Hepatocyte (in vitro differentiated cells): ENCODE measurements at regions not wholly inside any gene's neighbourhood (a gene's known extent, or its start where the extent isn't known, plus 50 kb on each side); places are given as distances from the start of the nearest gene placed in this dataset.

ENCODE experiments used
- DNase-seq: peaks from one replicate; pipeline ENCODE4 v3.0.0-alpha.2; 2016; ENCODE audit warnings: low spot score
- H2AFZ ChIP-seq: fragments of 200-600 bp; sonication (generic); 2 replicates; pipeline ENCODE4 v1.6.0; 2016; ENCODE audit warnings: antibody characterized with exemption, mild to moderate bottlenecking
- H3K27ac ChIP-seq: fragments of 200-600 bp; sonication (generic); 2 replicates; pipeline ENCODE4 v1.5.1; 2016; ENCODE audit warnings: mild to moderate bottlenecking
- H3K27me3 ChIP-seq: fragments of 200-600 bp; sonication (generic); 2 replicates; pipeline ENCODE4 v1.6.1; 2016
- H3K36me3 ChIP-seq: fragments of 200-600 bp; sonication (generic); replicated peaks from 2 replicates; pipeline ENCODE4 v1.5.1; 2016; ENCODE audit warnings: low read depth; ENCODE audit not compliant: insufficient read depth
- H3K4me1 ChIP-seq: fragments of 200-600 bp; sonication (generic); 2 replicates; pipeline ENCODE4 v1.5.1; 2016; ENCODE audit warnings: mild to moderate bottlenecking, moderate library complexity; ENCODE audit not compliant: insufficient read depth
- H3K4me2 ChIP-seq: fragments of 200-600 bp; sonication (generic); 2 replicates; pipeline ENCODE4 v1.6.0; 2016
- H3K4me3 ChIP-seq: fragments of 200-600 bp; sonication (generic); 2 replicates; pipeline ENCODE4 v1.5.1; 2016; ENCODE audit warnings: mild to moderate bottlenecking
- H3K79me2 ChIP-seq: fragments of 200-600 bp; sonication (generic); 2 replicates; pipeline ENCODE4 v1.6.0; 2017; ENCODE audit warnings: mild to moderate bottlenecking
- H3K9me2 ChIP-seq: fragments of 200-600 bp; sonication (generic); replicated peaks from 2 replicates; pipeline ENCODE4 v1.6.0; 2017; ENCODE audit warnings: mild to moderate bottlenecking; ENCODE audit not compliant: insufficient read depth
- H3K9me3 ChIP-seq: fragments of 200-600 bp; sonication (generic); 2 replicates; pipeline ENCODE4 v1.5.1; 2016; ENCODE audit warnings: low read depth, mild to moderate bottlenecking
- H4K20me1 ChIP-seq: fragments of 200-600 bp; sonication (generic); 2 replicates; pipeline ENCODE4 v1.6.0; 2016; ENCODE audit warnings: mild to moderate bottlenecking; ENCODE audit not compliant: insufficient read depth, poor library complexity, severe bottlenecking
- CTCF ChIP-seq: fragments of 200-600 bp; sonication (generic); IDR thresholded peaks from 2 replicates; pipeline ENCODE4 v1.5.1; 2016; ENCODE audit warnings: antibody characterized with exemption, mild to moderate bottlenecking; ENCODE audit not compliant: poor library complexity
- EZH2 ChIP-seq: fragments of 200-600 bp; sonication (generic); IDR thresholded peaks from 2 replicates; pipeline ENCODE4 v1.6.1; 2016; ENCODE audit warnings: antibody characterized with exemption, mild to moderate bottlenecking, borderline replicate concordance
- EZH2phosphoT487 ChIP-seq: fragments of 200-600 bp; sonication (generic); IDR thresholded peaks from one replicate; pipeline ENCODE4 v1.6.1; 2018; ENCODE audit warnings: antibody characterized with exemption, mild to moderate bottlenecking, low read depth, moderate library complexity; ENCODE audit not compliant: unreplicated experiment, severe bottlenecking
- WGBS: methylation state at CpG from one replicate; pipeline ENCODE4 v1.1.6; 2016; ENCODE audit warnings: low lambda C conversion rate; ENCODE audit errors: missing lambda C conversion rate; 5-methylcytosine and 5-hydroxymethylcytosine counted together

DNA sequence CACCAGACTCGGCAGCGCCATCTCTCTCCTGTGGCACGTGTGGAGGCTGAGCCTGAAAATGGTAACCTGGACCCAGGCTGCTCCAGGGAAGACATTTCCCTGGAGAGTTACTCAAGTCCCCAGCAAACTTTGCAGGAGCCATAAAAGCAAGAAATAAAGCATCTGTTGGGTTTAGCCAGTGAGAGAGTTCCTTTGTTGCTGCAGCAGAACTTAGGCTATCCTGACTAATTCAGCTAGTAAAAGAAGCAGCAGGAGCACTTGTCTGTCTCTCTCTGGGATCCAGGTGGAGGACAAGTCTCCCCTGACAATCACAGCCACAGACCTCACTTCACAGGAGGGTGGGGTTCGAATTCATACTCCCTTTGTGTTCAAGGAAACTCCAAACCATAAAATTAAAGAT is 79.2 kb upstream of the DIO3 start:
- Histone ChIP-seq H3K79me2 (no peaks in the 10 kb centered on the region), H3K4me1 (peaks cover 20% of the 10 kb centered on the region), H3K4me2 (no peak overlapping the region), H3K36me3 (no peaks in the 10 kb centered on the region), H3K9me2 (no peaks in the 10 kb centered on the region), H2AFZ (no peak overlapping the region), H3K27me3 (no peaks in the 10 kb centered on the region), H4K20me1 (no peaks in the 10 kb centered on the region), H3K4me3 (no peak overlapping the region), H3K9me3 (no peaks in the 10 kb centered on the region), H3K27ac (no peak overlapping the region)
- TF ChIP-seq CTCF (no peak), EZH2phosphoT487 (no peak), EZH2 (no peak)
- no peak for DNase-seq
- 94% methylated on average over 4 of the region's 4 CpGs for WGBS

DNA sequence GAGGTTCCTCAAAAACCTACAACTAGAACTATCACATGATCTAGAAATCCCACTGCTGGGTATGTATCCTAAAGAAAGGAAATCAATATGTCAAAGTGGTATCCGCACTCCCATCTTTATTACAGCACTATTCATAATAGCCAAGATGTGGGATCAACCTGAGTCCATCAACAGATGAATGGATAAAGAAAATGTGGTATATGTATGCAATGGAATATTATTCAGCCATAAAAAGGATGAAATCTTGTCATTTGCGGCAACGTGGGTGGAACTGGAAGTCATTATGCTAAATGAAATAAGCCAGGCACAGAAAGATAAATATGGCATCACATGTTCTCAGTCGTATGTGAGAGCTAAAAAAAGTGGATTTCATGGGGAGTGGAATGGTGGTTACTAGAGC is 77.5 kb upstream of the DIO3 start:
- Histone ChIP-seq H4K20me1 (no peaks in the 10 kb centered on the region), H3K4me3 (no peak overlapping the region), H3K9me3 (no peaks in the 10 kb centered on the region), H3K4me2 (no peak overlapping the region), H3K27me3 (no peaks in the 10 kb centered on the region), H3K9me2 (no peaks in the 10 kb centered on the region), H2AFZ (no peak overlapping the region), H3K79me2 (no peaks in the 10 kb centered on the region), H3K4me1 (peaks cover 16% of the 10 kb centered on the region), H3K27ac (no peak overlapping the region), H3K36me3 (no peaks in the 10 kb centered on the region)
- TF ChIP-seq EZH2 (no peak), CTCF (no peak), EZH2phosphoT487 (no peak)
- 84% methylated on average over 4 of the region's 4 CpGs for WGBS
- DNase-seq: no peak

DNA sequence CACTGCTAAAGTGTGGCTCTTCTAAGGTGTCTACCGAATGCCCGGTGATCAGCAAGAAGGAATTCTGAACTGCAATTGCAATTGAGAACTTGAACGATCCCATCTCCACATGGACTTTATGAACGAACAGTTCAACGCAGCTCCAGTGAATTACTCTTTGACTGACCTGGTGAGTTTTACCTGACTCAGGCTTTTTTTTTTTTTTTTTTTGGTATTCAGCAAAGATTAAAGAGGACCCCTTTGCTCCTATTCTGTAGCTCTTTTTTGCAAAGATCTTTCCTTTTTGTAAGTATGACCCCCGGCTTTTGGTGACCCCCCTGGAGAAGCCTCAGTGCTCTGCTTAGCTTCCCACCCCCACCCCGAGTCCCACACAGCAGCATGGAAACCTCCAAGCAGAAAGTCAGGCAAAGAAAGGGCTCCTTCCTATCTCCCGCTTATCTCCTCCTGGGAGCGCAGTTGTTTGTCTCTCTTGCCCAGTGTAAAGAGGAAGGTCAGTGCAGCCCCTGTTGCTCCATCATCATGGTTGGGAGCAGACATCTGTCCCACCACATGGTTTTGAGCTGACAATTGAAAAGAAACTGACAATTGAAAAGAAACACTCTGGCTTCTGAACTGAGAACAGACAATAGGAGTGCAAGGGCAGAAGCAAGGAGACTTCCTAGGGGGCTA is 72.1 kb upstream of the DIO3 start:
- H3K4me3 ChIP-seq: no peak overlapping the region
- H2AFZ ChIP-seq: no peak overlapping the region
- H3K9me2 ChIP-seq: no peaks in the 10 kb centered on the region
- H3K4me1 ChIP-seq: no peaks in the 10 kb centered on the region
- H3K36me3 ChIP-seq: no peaks in the 10 kb centered on the region
- no peaks in the 10 kb centered on the region for H3K9me3 ChIP-seq
- 74% methylated on average over 9 of the region's 9 CpGs for WGBS
- TF ChIP-seq EZH2 (no peak), EZH2phosphoT487 (no peak), CTCF (no peak)
- no peaks in the 10 kb centered on the region for H4K20me1 ChIP-seq
- no peak overlapping the region for H3K4me2 ChIP-seq
- no peak overlapping the region for H3K27ac ChIP-seq
- no peaks in the 10 kb centered on the region for H3K27me3 ChIP-seq
- H3K79me2 ChIP-seq: no peaks in the 10 kb centered on the region
- DNase-seq: no peak

- H3K9me2 ChIP-seq: no peaks in the 10 kb centered on the region
- no peaks in the 10 kb centered on the region for H4K20me1 ChIP-seq
- peaks cover 1% of the 10 kb centered on the region for H3K4me1 ChIP-seq
- no peak overlapping the region for H3K4me2 ChIP-seq
- no peak overlapping the region for H3K4me3 ChIP-seq
- no peaks in the 10 kb centered on the region for H3K79me2 ChIP-seq
- TF ChIP-seq EZH2phosphoT487: no peak
- no peak for TF ChIP-seq CTCF
- no peak for TF ChIP-seq EZH2
- no peaks in the 10 kb centered on the region for H3K9me3 ChIP-seq
- no peak overlapping the region for H2AFZ ChIP-seq
- no peak for DNase-seq
- H3K27me3 ChIP-seq: no peaks in the 10 kb centered on the region
- 92% methylated on average over 8 of the region's 9 CpGs for WGBS
- no peak overlapping the region for H3K27ac ChIP-seq
- no peaks in the 10 kb centered on the region for H3K36me3 ChIP-seq
Measured at GRCh38 chr14:101490771-101491170, 70.5 kb upstream of the DIO3 start.
